ENCODE measurements at regions not wholly inside any gene's neighbourhood (a gene's known extent, or its start where the extent isn't known, plus 50 kb on each side); places are given as distances from the start of the nearest gene placed in this dataset.

DNA sequence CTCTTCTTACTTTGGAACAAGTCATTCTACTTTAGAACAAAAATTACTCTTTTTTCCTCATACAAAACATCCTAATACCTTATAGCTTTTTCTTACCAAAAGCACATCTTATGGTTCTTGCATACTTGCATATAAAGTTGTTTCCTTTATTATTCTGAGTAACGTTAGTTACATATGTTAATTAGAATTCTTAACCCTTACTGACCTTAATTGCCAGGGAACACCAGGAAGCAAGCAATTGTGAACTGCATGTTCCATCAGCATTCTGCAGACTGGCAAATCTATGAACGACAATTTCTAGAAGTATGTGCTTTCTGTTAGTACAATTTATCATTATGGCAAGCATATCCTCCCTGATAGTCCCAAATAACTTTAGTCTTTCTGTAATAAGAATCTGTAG is 831.0 kb downstream of the C6orf118 start:
- TF ChIP-seq RAD21 (IDR thresholded peaks at IDR 0.05; ENCODE audit: low read depth): no peak
- TF ChIP-seq YY1 (IDR thresholded peaks at IDR 0.05; ENCODE audit: low read depth): no peak
- TF ChIP-seq, protein P1, sequence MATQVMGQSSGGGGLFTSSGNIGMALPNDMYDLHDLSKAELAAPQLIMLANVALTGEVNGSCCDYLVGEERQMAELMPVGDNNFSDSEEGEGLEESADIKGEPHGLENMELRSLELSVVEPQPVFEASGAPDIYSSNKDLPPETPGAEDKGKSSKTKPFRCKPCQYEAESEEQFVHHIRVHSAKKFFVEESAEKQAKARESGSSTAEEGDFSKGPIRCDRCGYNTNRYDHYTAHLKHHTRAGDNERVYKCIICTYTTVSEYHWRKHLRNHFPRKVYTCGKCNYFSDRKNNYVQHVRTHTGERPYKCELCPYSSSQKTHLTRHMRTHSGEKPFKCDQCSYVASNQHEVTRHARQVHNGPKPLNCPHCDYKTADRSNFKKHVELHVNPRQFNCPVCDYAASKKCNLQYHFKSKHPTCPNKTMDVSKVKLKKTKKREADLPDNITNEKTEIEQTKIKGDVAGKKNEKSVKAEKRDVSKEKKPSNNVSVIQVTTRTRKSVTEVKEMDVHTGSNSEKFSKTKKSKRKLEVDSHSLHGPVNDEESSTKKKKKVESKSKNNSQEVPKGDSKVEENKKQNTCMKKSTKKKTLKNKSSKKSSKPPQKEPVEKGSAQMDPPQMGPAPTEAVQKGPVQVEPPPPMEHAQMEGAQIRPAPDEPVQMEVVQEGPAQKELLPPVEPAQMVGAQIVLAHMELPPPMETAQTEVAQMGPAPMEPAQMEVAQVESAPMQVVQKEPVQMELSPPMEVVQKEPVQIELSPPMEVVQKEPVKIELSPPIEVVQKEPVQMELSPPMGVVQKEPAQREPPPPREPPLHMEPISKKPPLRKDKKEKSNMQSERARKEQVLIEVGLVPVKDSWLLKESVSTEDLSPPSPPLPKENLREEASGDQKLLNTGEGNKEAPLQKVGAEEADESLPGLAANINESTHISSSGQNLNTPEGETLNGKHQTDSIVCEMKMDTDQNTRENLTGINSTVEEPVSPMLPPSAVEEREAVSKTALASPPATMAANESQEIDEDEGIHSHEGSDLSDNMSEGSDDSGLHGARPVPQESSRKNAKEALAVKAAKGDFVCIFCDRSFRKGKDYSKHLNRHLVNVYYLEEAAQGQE (IDR thresholded peaks at IDR 0.05; ENCODE audit: low read depth): no peak
- TF ChIP-seq CEBPB (IDR thresholded peaks at IDR 0.05): no peak
- no peak for TF ChIP-seq EP300 (IDR thresholded peaks at IDR 0.05; ENCODE audit: borderline replicate concordance)
- TF ChIP-seq ZBTB7A (IDR thresholded peaks at IDR 0.05; ENCODE audit: low read depth): no peak
- no peak for TF ChIP-seq NFIC (IDR thresholded peaks at IDR 0.05)
- no peak for TF ChIP-seq EGR1 (IDR thresholded peaks at IDR 0.05)
- TF ChIP-seq TAF1 (IDR thresholded peaks at IDR 0.05; ENCODE audit: low read depth): no peak
- TF ChIP-seq CREB1 (IDR thresholded peaks at IDR 0.05; ENCODE audit: low read depth): no peak
- TF ChIP-seq USF1 (IDR thresholded peaks at IDR 0.05): no peak
- no peak for TF ChIP-seq FOXM1 (IDR thresholded peaks at IDR 0.05; ENCODE audit: borderline replicate concordance, low read depth)
- no peak for TF ChIP-seq MAX (IDR thresholded peaks at IDR 0.05)
- TF ChIP-seq TCF12 (IDR thresholded peaks at IDR 0.05; ENCODE audit: low read depth): no peak

DNA sequence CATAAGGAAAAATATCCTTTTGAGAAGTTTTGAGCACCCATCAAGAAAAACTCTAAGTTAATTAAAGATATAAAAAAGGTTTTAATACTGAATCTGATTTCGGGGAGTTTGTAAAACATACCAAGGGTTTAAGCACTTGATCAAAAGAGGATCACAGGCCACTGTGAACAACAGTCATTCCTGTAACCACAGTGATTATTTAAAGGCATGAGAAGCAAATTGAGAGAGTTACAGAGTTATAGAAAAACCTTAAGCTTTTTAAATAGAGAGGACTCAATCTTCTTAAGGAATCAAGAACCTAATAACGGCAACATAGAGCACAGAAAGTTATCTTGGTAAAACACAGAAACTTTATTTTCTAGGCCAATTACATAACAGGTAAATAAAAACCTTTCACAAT is 831.6 kb downstream of the C6orf118 start:
- TF ChIP-seq MAX (IDR thresholded peaks at IDR 0.05): no peak
- TF ChIP-seq TAF1 (IDR thresholded peaks at IDR 0.05; ENCODE audit: low read depth): no peak
- no peak for TF ChIP-seq TCF12 (IDR thresholded peaks at IDR 0.05; ENCODE audit: low read depth)
- no peak for TF ChIP-seq CREB1 (IDR thresholded peaks at IDR 0.05; ENCODE audit: low read depth)
- no peak for TF ChIP-seq TEAD4 (IDR thresholded peaks at IDR 0.05)
- TF ChIP-seq, protein P1 (IDR thresholded peaks at IDR 0.05; ENCODE audit: low read depth): no peak
- no peak for TF ChIP-seq CEBPB (IDR thresholded peaks at IDR 0.05)
- TF ChIP-seq NFIC (IDR thresholded peaks at IDR 0.05): no peak
- TF ChIP-seq EP300 (IDR thresholded peaks at IDR 0.05; ENCODE audit: borderline replicate concordance): no peak
- TF ChIP-seq YY1 (IDR thresholded peaks at IDR 0.05; ENCODE audit: low read depth): no peak
- TF ChIP-seq FOXM1 (IDR thresholded peaks at IDR 0.05; ENCODE audit: borderline replicate concordance, low read depth): no peak
- no peak for TF ChIP-seq USF1 (IDR thresholded peaks at IDR 0.05)
- TF ChIP-seq EGR1 (IDR thresholded peaks at IDR 0.05): no peak
- TF ChIP-seq RAD21 (IDR thresholded peaks at IDR 0.05; ENCODE audit: low read depth): no peak
- TF ChIP-seq ZBTB7A (IDR thresholded peaks at IDR 0.05; ENCODE audit: low read depth): no peak

GRCh38 chr6:164477101-164477500 is 832.3 kb downstream of the C6orf118 start:
- TF ChIP-seq FOXM1 (IDR thresholded peaks at IDR 0.05; ENCODE audit: borderline replicate concordance, low read depth): no peak
- no peak for TF ChIP-seq ZBTB7A (IDR thresholded peaks at IDR 0.05; ENCODE audit: low read depth)
- no peak for TF ChIP-seq CREB1 (IDR thresholded peaks at IDR 0.05; ENCODE audit: low read depth)
- no peak for TF ChIP-seq RAD21 (IDR thresholded peaks at IDR 0.05; ENCODE audit: low read depth)
- no peak for TF ChIP-seq TEAD4 (IDR thresholded peaks at IDR 0.05)

- TF ChIP-seq RAD21 (IDR thresholded peaks at IDR 0.05; ENCODE audit: low read depth) (no peak), USF1 (IDR thresholded peaks at IDR 0.05) (no peak), MAX (IDR thresholded peaks at IDR 0.05) (no peak), EGR1 (IDR thresholded peaks at IDR 0.05) (no peak), EP300 (IDR thresholded peaks at IDR 0.05; ENCODE audit: borderline replicate concordance) (no peak), NFIC (IDR thresholded peaks at IDR 0.05) (no peak), TEAD4 (IDR thresholded peaks at IDR 0.05) (no peak), ZBTB7A (IDR thresholded peaks at IDR 0.05; ENCODE audit: low read depth) (no peak), CEBPB (IDR thresholded peaks at IDR 0.05) (no peak), CREB1 (IDR thresholded peaks at IDR 0.05; ENCODE audit: low read depth) (no peak), TAF1 (IDR thresholded peaks at IDR 0.05; ENCODE audit: low read depth) (no peak), FOXM1 (IDR thresholded peaks at IDR 0.05; ENCODE audit: borderline replicate concordance, low read depth) (no peak), YY1 (IDR thresholded peaks at IDR 0.05; ENCODE audit: low read depth) (no peak), TCF12 (IDR thresholded peaks at IDR 0.05; ENCODE audit: low read depth) (no peak)
- TF ChIP-seq, protein P1 (IDR thresholded peaks at IDR 0.05; ENCODE audit: low read depth): no peak
These were observed 840.0 kb downstream of the C6orf118 start for GRCh38 chr6:164469276-164469949.
